Activated CD8-positive, alpha-beta memory T cell treated with anti-CD3 and anti-CD28 coated beads for 4 hours (primary cell): ENCODE measurements at regions not wholly inside any gene's neighbourhood (a gene's known extent, or its start where the extent isn't known, plus 50 kb on each side); places are given as distances from the start of the nearest gene placed in this dataset.
A peak's percentile ranks its signal among the peaks of the same experiment; 100 is the strongest.
"Not testable (repeated sequence)": the region's sequence is repeated elsewhere in the genome, so short reads cannot be mapped to it uniquely, and the experiment has no call there.

Experiments used
- DNase-seq, 2 donors: peaks; one replicate each; pipeline ENCODE4 v3.0.0-alpha.2; 2020; ENCODE audit warnings: low read depth in 2 of 2

- DNase-seq, result not testable (repeated sequence)
Observed at GRCh38 chr12:9309749-9310148, 101.6 kb upstream of the PZP start.

GRCh38 chr12:9308745-9309144, 100.5 kb upstream of the PZP start:
- not testable (repeated sequence) for DNase-seq

DNA sequence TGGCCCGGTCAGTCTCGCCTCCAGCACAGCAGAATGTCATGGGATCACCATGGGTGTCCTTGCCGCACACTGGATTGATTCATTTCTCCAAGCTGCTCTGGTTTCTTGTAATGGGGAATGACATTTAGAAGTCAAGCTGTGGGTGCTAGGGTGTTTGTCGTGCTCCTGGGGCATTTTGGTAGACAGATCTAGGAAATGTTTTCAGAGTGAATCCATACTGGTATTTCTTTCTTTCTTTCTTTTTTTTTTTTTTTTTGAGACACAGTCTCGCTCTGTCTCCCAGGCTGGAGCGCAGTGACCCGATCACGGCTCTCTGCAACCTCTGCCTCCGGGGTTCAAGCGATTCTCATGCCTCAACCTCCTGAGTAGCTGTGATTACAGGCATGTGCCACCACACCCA, 100.0 kb upstream of the PZP start:
- DNase-seq, result not testable (repeated sequence)

GRCh38 chr12:9307255-9307654, 99.1 kb upstream of the PZP start:
- DNase-seq, result not testable (repeated sequence)

DNA sequence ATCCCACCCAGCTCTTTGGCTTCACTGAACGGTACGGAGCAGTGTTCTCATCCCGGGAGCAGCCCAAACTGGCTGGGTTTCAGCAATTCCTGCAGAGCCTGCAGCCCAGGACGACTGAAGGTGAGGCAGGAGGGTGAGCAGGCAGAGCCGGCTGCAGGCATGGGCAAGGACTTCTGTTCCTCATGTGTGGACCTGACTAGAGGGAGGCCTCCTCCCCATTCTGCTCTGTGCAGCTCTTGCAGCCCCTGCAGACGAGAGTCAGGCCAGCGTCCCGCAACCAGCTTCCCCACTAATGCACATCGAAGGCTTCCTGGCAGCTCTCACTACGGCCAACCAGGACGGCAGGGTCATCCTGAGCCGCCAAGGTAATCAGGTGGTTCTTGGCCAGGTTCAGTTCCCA, 97.8 kb upstream of the PZP start:
- DNase-seq, result not testable (repeated sequence)

DNA sequence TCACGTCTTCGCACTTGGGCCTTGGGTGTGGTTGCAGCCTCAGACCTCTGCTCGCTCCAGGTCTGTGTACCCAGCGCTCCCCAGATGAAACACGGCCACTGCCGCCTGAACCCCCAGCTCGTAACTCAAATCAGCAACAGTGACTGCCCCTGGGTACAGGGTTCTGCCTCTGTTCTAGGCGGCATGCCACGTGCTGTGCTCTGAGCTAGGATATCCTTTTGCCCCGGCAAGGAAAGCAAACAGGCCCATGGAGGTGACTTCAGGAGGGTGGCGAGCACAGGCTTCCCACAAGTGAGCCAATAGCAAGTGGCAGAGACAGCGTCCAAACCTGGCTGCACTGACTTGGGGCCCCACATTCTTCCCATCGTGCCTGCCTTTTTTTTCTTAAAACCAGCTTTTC, 96.3 kb upstream of the PZP start:
- DNase-seq, result not testable (repeated sequence)

DNA sequence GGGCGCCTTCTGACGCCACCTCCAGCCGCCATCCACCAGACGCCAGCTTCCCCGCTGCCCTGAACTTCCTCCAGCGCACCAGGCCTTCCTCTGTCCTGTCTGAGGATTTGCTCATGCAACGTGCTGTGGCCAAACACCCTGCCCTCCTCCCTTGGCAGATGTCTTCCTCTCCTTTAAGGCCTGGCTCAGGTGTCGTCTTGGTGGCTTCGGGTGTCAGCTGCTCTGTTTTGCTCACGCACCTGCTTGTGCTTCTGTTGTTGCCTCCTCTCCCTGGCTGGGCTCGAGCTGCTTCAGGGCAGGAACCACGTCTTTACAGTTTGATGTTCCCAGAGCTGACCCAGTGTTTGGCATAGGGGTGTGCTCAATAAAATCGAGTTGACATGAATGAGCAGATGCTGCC, 87.7 kb upstream of the PZP start:
- DNase-seq, result not testable (repeated sequence)

GRCh38 chr12:9294072-9294620, 86.0 kb upstream of the PZP start:
- not testable (repeated sequence) for DNase-seq

DNA sequence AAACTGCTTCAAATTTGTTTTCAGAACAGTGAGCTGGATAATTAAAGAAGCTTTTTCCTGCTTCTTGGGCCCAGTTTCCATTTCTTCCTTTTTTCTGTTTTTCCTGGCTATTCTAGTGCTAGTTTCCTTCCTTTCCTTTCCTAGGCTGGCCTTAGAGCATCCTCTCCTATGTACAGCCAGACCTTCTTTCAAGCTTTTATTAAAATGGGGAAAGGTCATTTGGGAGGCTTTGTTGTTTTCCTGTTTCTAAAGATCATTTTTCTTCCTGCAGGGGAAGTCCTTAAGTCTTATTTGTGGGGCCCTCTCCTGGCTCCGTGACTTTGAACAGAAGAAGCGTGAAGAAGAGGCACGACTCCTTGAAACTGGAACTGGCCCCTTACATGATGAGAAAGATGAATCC, 85.2 kb upstream of the PZP start:
- not testable (repeated sequence) for DNase-seq

GRCh38 chr12:9289984-9290383, 81.8 kb upstream of the PZP start:
- DNase-seq, result not testable (repeated sequence)

DNA sequence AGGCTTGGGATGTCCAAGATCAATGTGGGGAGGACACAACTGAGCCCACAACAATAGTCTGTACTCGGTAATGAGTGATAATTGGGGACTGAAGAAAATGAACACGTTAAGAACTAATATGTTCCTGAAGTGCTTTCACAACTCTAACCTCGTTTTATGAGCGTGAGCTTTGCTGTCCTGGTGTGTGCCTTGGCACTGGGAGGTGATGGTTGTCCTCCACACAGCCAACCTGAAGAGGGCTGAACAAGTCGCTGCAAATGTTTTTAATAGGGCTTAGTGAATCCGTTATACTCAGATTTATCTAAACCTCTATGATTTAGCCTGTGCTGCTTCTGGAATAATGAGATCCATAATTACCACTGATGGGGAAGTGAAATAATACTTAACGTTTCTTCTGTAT, 76.5 kb upstream of the PZP start:
- DNase-seq, result not testable (repeated sequence)

DNA sequence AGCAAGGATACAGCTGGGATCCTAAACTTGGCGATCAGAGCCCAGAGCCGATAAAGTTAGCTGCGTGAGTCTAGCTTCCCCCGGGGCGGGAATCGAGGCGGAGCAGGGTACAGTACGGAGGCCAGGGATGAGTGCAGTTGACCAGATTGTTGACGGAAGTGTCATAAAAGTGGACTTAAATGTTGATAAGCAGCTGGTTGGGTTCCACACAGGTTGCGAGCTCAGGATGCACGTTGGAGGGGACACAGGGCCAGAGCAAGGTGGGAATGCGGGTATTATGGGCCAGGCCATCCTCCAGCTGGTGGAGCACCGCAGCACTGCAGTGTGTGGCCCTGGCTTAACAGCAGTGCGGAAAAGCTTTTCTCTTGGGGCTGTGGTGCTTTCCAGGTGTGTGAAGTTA, 76.0 kb upstream of the PZP start:
- not testable (repeated sequence) for DNase-seq

DNA sequence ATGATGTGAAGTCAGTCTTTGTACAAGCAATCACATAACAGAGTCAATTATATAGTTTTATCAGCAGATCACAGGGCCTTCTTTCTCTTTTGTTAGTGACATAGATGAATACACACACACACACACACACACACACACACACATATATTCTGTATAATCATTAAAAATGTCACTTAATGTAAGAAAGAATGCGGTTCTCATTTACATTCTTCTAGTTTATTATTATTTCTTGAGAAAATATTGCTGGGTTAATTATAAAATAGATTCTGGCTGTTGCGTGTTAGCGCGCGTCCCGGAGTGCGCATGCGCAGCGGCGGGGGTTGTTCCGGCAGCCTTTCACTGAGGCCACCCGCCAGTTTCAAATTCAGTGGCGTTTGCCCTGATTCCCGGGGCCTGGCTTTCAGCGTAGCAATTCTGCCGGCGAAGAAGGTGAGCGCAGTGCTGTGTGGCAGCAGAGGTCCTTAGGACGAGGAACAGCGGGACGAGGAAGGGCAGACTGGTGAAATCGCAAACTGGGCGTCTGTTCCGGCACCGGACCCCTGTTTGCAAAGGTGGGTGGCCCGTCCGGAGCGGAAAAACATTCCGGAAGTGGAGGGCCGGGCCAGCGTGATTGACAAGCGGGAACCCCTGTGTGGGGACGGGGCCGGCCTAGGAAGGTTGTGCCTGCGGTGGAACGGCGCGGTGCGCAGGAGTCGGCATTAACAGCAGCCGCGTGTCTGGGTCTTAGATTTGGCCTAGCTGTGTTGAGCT, 75.3 kb upstream of the PZP start:
- DNase-seq, result peak; percentile 48 to 59

- DNase-seq, result no peak
Observed at GRCh38 chr12:9276990-9277389, 68.8 kb upstream of the PZP start.

GRCh38 chr12:9273276-9273675, 65.1 kb upstream of the PZP start:
- DNase-seq, result no peak

DNA sequence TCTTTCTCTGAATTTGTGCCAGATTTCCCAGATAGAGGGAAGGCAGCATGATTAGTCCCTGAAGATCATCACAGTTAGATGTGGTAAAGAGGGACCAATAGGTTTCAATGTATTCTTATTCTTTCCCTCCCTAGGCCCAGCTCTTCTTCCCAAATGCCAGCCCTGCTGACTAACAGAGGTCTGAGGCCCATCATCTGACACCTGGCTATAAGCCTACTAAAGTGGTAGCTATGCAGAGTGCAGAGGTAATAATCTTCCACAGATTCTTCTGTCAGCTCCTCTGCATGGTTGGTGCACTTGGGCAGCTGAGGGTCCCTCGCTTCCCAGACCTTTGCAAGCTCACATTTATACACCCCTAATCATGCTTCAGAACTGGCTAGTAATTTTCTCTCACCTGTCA, 63.7 kb upstream of the PZP start:
- no peak for DNase-seq

DNA sequence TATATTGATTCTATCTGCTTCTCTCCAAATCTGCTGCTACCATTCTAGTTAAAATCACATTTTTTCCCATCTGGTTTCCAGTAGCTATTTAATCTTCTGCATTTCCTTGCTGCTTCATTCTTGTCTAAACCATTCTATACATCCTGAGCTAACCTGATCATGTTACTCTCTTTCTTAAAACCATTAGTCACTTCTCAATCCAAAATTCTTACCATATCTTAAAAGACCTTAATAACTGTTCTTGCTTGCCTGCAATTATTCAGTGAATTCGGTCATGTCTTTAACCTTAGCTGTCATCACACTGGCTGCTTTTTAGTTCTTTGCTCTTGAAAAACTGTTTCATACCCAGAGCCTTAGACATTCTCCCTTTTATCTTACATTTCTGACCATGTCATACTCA, 56.4 kb upstream of the PZP start:
- DNase-seq, result no peak

- no peak for DNase-seq
Observed at GRCh38 chr12:9260931-9261330, 52.7 kb upstream of the PZP start.

- no peak for DNase-seq
Observed at GRCh38 chr12:9258676-9259075, 50.5 kb upstream of the PZP start.
